ENCODE measurements at regions not wholly inside any gene's neighbourhood (a gene's known extent, or its start where the extent isn't known, plus 50 kb on each side); places are given as distances from the start of the nearest gene placed in this dataset.

DNA sequence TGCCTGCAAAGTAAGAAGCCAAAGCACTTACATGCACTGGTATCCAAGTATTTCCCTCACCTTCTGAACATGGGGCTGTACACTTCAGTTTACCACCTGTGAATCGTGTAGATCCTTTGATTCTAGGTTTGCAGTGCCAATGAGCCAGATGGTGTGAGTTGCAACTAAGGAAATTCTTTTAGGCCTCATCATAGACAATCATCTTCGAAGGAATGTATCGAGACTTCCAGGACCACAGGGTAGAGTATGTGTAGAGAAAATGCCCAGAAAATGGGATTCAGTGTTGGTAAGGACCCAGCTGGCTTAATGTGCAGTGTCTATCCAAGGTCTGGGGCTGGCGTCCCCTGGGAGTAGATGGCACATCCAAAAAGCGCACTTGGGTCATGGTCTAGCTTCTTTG, 323.2 kb upstream of the TPM1 start:
- TF ChIP-seq, protein P1, sequence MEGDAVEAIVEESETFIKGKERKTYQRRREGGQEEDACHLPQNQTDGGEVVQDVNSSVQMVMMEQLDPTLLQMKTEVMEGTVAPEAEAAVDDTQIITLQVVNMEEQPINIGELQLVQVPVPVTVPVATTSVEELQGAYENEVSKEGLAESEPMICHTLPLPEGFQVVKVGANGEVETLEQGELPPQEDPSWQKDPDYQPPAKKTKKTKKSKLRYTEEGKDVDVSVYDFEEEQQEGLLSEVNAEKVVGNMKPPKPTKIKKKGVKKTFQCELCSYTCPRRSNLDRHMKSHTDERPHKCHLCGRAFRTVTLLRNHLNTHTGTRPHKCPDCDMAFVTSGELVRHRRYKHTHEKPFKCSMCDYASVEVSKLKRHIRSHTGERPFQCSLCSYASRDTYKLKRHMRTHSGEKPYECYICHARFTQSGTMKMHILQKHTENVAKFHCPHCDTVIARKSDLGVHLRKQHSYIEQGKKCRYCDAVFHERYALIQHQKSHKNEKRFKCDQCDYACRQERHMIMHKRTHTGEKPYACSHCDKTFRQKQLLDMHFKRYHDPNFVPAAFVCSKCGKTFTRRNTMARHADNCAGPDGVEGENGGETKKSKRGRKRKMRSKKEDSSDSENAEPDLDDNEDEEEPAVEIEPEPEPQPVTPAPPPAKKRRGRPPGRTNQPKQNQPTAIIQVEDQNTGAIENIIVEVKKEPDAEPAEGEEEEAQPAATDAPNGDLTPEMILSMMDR (IDR thresholded peaks at IDR 0.05; ENCODE audit: low read depth, low read length) = no peak
- no peak for TF ChIP-seq EZH2phosphoT487 (IDR thresholded peaks at IDR 0.05; ENCODE audit: low read depth)

All from OCI-LY3 (cell line).